LNCaP clone FGC (cell line): ENCODE measurements at regions not wholly inside any gene's neighbourhood (a gene's known extent, or its start where the extent isn't known, plus 50 kb on each side); places are given as distances from the start of the nearest gene placed in this dataset.
A peak's percentile ranks its signal among the peaks of the same experiment; 100 is the strongest.
"Not testable (repeated sequence)": the region's sequence is repeated elsewhere in the genome, so short reads cannot be mapped to it uniquely, and the experiment has no call there.

Source experiments
- DNase-seq: peaks from one replicate; pipeline ENCODE4 v3.0.0-alpha.2; 2011; ENCODE audit warnings: low read depth
- H3K4me3 ChIP-seq: 2 replicates; pipeline ENCODE4 v1.5.1; 2011; ENCODE audit warnings: mild to moderate bottlenecking, low read depth, low read length, control low read depth
- TF ChIP-seq, protein P1 (sequence below): IDR thresholded peaks from 2 replicates; pipeline ENCODE4 v1.5.1; 2012; ENCODE audit warnings: mild to moderate bottlenecking; ENCODE audit not compliant: control insufficient read depth, insufficient read depth; ENCODE audit errors: extremely low read depth

DNA sequence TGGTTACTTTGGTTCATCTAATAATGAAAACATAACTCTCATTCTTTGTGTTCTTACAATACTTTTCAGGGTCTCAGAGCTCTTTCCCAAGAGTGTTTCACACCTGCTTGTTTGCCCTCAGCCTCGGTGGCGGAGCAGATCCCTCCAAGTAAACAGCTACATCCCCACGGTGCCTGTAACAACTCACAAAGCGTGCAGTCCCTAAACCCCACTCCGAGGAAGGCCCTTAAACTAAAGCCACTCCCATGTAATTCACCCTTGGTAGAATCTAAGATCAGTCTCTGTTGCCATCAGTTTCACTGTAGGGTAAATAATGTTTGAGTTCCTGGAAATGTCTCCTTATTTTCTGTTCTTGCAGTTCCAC, 101.1 kb downstream of the TFAP2A start:
- no peak overlapping the region for H3K4me3 ChIP-seq
- no peak for DNase-seq
- TF ChIP-seq, protein P1, sequence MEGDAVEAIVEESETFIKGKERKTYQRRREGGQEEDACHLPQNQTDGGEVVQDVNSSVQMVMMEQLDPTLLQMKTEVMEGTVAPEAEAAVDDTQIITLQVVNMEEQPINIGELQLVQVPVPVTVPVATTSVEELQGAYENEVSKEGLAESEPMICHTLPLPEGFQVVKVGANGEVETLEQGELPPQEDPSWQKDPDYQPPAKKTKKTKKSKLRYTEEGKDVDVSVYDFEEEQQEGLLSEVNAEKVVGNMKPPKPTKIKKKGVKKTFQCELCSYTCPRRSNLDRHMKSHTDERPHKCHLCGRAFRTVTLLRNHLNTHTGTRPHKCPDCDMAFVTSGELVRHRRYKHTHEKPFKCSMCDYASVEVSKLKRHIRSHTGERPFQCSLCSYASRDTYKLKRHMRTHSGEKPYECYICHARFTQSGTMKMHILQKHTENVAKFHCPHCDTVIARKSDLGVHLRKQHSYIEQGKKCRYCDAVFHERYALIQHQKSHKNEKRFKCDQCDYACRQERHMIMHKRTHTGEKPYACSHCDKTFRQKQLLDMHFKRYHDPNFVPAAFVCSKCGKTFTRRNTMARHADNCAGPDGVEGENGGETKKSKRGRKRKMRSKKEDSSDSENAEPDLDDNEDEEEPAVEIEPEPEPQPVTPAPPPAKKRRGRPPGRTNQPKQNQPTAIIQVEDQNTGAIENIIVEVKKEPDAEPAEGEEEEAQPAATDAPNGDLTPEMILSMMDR, result no peak

DNA sequence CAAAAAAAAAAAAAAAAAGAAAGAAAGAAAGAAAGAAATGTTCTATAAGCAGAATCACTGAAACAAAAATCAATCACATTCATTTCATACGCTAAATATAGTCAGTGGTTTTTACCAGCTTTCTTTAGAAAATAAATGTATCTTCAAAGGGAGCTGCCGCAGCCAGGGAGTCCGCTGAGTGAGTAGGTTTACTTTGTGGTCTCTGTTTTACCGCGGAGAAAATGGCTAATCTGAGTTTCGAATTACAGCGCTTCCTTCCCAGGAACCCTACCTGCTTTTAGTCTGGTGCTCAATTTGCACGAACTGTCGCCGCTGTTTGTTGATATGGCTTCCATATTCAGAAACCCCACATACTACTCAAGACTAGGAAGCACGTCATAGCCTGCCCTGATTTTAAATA, 102.4 kb downstream of the TFAP2A start:
- H3K4me3 ChIP-seq, result no peak overlapping the region
- TF ChIP-seq, protein P1, result no peak
- no peak for DNase-seq

DNA sequence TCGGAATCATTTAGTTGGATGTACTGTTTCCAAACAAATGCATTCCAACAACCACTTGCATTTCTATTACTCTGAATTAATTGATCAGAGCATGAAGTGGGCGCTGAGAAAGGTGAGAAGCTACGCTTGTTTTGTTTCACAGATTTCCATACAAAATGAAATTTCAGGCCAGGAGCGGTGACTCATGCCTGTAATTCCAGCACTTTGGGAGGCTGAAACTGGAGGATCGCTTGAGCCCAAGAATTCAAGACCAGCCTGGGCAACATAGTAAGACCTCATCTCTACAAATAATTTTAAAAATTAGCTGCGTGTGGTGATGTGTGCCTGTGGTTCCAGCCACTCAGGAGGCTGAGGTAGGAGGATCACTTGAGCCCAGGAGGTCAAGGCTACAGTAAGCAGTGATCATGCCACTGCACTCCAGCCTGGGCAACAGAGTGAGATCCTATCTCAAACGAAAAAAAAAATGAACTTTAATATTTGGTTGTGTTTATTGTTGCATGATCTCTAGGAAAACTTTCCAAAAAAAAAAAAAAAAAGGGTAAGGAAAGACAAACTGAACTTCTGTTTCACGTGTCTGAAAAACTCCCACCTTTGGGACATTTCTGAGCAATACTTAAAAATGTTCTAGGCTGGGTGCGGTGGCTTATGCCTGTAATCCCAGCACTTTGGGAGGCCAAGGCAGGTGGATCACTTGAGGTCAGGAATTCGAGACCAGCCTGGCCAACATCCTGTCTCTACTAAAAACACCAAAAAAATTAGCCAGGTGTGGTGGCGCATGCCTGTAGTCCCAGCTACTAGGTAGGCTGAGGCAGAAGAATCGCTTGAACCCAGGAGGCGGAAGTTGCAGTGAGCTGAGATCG, 103.1 kb downstream of the TFAP2A start:
- not testable (repeated sequence) for DNase-seq, H3K4me3 ChIP-seq

DNA sequence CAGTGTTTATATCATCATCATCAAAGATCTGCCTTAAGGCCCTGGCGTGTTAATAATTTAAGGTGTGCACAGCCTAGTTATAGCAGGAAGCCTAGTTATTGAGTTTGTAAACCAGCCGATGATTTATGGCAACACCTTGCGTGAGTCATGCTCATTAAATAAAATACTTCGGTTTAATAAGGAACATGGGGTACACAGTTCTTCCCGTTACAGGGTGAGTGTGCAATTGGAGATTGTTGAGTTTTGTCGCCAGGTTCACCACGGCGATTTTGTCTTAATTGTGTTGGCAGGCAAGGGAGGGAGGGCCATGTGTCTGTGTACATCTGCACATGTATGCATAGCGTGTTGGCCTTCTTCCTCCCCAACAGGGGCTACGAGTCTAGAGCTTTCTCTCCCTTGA, 104.0 kb downstream of the TFAP2A start:
- DNase-seq, result peak; percentile 79
- TF ChIP-seq, protein P1, result no peak
- no peak overlapping the region for H3K4me3 ChIP-seq

DNA sequence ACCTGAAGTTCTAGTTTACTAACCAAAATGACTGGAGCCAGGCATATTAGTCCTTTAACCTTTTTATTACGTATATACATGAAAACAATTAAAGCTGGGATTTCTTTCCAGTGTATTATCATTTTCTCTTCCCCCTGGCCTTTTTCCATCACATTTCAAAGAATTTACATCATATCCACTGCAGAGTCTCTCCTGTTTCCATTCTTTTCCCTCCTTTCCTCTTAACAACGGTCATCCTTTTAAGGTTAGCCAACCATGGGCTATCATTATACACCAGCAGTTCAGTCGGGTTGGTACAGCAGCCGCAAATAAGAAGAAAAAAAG, 104.6 kb downstream of the TFAP2A start:
- DNase-seq, result no peak
- TF ChIP-seq, protein P1, result no peak
- no peak overlapping the region for H3K4me3 ChIP-seq

DNA sequence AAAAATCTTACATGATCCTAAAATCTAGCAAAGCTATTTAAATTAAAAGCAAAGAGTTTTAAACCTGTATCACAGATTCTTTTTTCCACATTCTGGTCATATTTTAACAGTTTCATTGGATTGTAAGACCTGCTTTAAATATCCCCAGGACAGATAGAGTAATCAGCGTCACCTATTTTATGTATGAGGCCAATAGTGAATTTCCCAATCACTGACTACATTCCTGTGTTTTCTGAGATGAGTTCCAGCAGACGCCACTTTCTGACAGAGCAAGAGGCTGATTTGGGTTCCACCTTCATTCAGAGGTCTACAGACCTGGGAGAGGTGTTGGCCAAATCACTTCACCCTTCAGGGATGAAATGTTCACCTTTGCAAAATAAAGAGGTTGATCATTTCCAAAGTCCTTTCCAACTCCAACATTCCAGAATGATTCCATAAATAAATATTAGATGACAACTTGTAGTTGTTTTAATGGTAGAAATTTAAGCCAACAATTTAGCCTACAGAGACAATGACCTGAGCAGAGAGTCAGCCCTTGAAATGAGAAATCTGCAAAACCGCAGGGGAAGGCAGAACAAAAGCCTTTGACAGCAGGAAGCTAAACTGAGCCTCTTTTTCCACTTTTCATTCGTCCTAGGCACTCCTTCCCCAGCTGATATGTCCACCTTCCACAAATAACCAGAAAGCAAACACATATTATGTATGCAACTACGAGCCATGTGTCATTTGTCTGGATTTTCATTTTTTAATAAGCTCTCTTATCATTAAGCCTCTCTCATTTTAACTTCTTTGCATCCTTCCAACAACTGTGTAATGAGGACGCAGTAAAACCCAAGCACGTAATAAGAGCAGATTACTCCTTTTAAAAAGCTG, 105.2 kb downstream of the TFAP2A start:
- TF ChIP-seq, protein P1, result no peak
- no peak overlapping the region for H3K4me3 ChIP-seq
- no peak for DNase-seq

DNA sequence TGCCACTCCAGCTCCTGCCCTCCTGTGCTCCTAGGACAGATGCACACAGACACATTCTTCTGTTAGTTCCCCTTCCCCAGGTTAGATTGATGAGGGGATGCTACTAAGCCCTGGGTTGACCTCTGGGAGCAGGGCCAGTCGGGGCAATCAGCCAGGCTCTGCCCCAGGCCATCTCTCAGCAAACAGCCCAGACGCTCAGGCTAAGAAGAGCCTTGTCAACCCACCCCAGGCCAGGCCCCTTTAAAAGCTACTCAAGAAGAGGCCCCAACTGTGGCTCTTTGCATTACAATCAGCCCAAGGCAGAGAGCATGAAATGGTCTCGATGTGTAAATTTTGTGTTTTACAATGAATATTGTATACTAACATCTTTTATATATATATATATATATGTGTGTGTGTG, 107.4 kb downstream of the TFAP2A start:
- TF ChIP-seq, protein P1, result no peak
- no peak for DNase-seq
- H3K4me3 ChIP-seq, result no peak overlapping the region
